LNCAP (cell line): ENCODE measurements at regions not wholly inside any gene's neighbourhood (a gene's known extent, or its start where the extent isn't known, plus 50 kb on each side); places are given as distances from the start of the nearest gene placed in this dataset.

Experiments
- TF ChIP-seq, protein P1 (sequence below): fragments of 450-650 bp; IDR thresholded peaks from 2 replicates; pipeline ENCODE4 v1.5.1; 2017; ENCODE audit warnings: mild to moderate bottlenecking

GRCh38 chr11:129324533-129325175 is 51.0 kb upstream of the BARX2 start:
- TF ChIP-seq, protein P1, sequence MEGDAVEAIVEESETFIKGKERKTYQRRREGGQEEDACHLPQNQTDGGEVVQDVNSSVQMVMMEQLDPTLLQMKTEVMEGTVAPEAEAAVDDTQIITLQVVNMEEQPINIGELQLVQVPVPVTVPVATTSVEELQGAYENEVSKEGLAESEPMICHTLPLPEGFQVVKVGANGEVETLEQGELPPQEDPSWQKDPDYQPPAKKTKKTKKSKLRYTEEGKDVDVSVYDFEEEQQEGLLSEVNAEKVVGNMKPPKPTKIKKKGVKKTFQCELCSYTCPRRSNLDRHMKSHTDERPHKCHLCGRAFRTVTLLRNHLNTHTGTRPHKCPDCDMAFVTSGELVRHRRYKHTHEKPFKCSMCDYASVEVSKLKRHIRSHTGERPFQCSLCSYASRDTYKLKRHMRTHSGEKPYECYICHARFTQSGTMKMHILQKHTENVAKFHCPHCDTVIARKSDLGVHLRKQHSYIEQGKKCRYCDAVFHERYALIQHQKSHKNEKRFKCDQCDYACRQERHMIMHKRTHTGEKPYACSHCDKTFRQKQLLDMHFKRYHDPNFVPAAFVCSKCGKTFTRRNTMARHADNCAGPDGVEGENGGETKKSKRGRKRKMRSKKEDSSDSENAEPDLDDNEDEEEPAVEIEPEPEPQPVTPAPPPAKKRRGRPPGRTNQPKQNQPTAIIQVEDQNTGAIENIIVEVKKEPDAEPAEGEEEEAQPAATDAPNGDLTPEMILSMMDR, result no peak

GRCh38 chr11:129323896-129324502 is 51.6 kb upstream of the BARX2 start:
- TF ChIP-seq, protein P1, result no peak

GRCh38 chr11:129322941-129323340 is 52.7 kb upstream of the BARX2 start:
- TF ChIP-seq, protein P1, result no peak

- TF ChIP-seq, protein P1, result no peak
Measured at GRCh38 chr11:129321076-129321475, 54.6 kb upstream of the BARX2 start.

DNA sequence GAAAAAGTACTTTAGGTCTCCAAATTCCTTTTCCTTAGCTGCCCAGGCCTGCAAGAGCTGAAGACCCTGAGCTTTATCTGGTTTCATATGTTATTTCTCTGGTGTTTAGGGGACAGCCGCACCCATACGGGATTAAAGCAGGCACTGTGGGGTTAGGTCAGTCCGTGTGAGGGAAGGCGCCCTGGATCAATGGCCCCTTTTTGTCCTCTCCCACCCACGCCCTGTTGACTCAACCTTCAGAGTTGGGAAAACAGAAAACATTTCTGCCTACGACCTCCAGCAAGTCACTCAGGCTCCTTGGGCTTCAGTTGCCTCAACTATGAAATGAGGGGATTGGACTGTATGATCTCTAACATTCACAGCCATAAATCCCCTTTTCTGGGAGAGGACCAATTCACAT is 55.2 kb upstream of the BARX2 start:
- TF ChIP-seq, protein P1, result no peak

DNA sequence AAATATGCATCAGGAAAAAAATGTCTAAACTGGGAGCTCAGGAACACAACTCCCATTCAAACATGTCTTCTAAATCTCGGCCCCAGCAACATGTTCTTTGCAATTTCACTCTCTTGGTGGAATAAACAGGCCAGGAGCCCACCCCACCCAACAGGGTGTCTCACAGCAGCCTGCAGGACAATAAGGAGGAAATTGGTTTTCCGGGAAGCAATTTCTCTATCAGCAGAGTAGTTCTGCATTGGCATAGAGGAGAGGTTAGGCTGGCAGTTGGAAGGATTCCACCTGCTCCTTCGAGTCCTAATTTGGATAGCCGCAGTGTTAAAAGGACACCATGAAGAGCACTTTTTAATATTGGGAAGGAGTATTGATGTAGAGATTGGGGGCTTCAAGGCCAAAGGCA is 55.9 kb upstream of the BARX2 start:
- TF ChIP-seq, protein P1, result no peak

- TF ChIP-seq, protein P1, result no peak
Measured at GRCh38 chr11:129319201-129319600, 56.4 kb upstream of the BARX2 start.

DNA sequence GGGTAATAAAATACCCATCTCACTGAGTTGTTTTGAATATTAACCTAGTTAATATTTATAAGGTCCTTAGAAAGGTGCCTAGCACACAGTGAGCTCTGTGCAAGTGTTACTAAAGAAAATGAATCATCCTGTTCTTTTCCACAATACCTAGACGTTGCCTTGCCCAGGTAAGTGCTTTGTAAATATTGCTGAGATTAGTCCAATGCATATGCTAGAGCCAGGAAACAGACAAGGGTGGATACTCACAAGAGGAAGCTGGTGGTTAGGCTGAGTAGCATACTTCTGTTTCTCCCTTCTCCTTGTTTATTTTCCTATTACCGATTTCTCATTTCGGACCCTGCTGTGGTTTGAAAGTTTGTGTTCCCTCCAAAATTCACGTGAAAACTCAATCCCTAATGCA is 58.1 kb upstream of the BARX2 start:
- TF ChIP-seq, protein P1, result no peak
